Endodermal cell (in vitro differentiated cells): ENCODE measurements at regions not wholly inside any gene's neighbourhood (a gene's known extent, or its start where the extent isn't known, plus 50 kb on each side); places are given as distances from the start of the nearest gene placed in this dataset.
"Not testable (repeated sequence)": the region's sequence is repeated elsewhere in the genome, so short reads cannot be mapped to it uniquely, and the experiment has no call there.

Source experiments
- DNase-seq: peaks from one replicate; pipeline ENCODE4 v3.0.0-alpha.2; 2017
- H3K27ac ChIP-seq: 2 replicates; pipeline ENCODE4 v1.5.1; 2013; ENCODE audit warnings: mild to moderate bottlenecking, low read depth, low read length, moderate library complexity
- H3K27me3 ChIP-seq: 2 replicates; pipeline ENCODE4 v1.6.1; 2013; ENCODE audit warnings: mild to moderate bottlenecking, low read length, moderate library complexity; ENCODE audit not compliant: insufficient read depth, control insufficient read depth, poor library complexity, severe bottlenecking
- H3K36me3 ChIP-seq: 2 replicates; pipeline ENCODE4 v1.7.0; 2013; ENCODE audit warnings: mild to moderate bottlenecking, low read length, moderate library complexity; ENCODE audit not compliant: control insufficient read depth, insufficient read depth
- H3K4me1 ChIP-seq: one replicate; pipeline ENCODE4 v1.7.0; 2013; ENCODE audit warnings: low read length; ENCODE audit not compliant: control insufficient read depth, insufficient read depth
- H3K4me3 ChIP-seq: 2 replicates; pipeline ENCODE4 v1.5.1; 2013; ENCODE audit warnings: mild to moderate bottlenecking, low read length, moderate library complexity
- H3K9ac ChIP-seq: 2 replicates; pipeline ENCODE4 v1.6.1; 2013; ENCODE audit warnings: mild to moderate bottlenecking, low read length, moderate library complexity; ENCODE audit not compliant: poor library complexity, severe bottlenecking; ENCODE audit errors: extremely low read depth
- H3K9me3 ChIP-seq: 2 replicates; pipeline ENCODE4 v1.6.1; 2013; ENCODE audit warnings: mild to moderate bottlenecking, low read length, moderate library complexity; ENCODE audit not compliant: control insufficient read depth
- H3K27ac Mint-ChIP-seq: 2 replicates; pipeline ENCODE4 v1.8.0; 2020; ENCODE audit warnings: mixed read lengths
- H3K27me3 Mint-ChIP-seq: 2 replicates; pipeline ENCODE4 v1.8.0; 2021; ENCODE audit warnings: mild to moderate bottlenecking, mixed read lengths; ENCODE audit not compliant: insufficient read depth
- H3K36me3 Mint-ChIP-seq: 2 replicates; pipeline ENCODE4 v1.8.0; 2020; ENCODE audit warnings: low read depth, mixed read lengths
- H3K4me1 Mint-ChIP-seq: 2 replicates; pipeline ENCODE4 v1.8.0; 2020; ENCODE audit warnings: mixed read lengths
- H3K4me3 Mint-ChIP-seq: 2 replicates; pipeline ENCODE4 v1.8.0; 2020; ENCODE audit warnings: mild to moderate bottlenecking, moderate library complexity, mixed read lengths
- H3K9me3 Mint-ChIP-seq: 2 replicates; pipeline ENCODE4 v1.8.0; 2020; ENCODE audit warnings: mild to moderate bottlenecking, mixed read lengths
- WGBS, 2 experiments: methylation state at CpG; one replicate each; pipeline versions ENCODE4 v1.1.5 to v1.1.7; 2013; ENCODE audit warnings: missing lambda C conversion rate in 2 of 2, mixed read lengths in 1 of 2; ENCODE audit not compliant: insufficient coverage in 1 of 2, insufficient read length in 1 of 2; 5-methylcytosine and 5-hydroxymethylcytosine counted together
- TF ChIP-seq, protein P1 (sequence below): fragments of 200-600 bp; sonication (generic); conservative IDR thresholded peaks from 2 replicates; pipeline ENCODE4 v1.5.0; 2021; ENCODE audit warnings: antibody characterized with exemption, mild to moderate bottlenecking

DNA sequence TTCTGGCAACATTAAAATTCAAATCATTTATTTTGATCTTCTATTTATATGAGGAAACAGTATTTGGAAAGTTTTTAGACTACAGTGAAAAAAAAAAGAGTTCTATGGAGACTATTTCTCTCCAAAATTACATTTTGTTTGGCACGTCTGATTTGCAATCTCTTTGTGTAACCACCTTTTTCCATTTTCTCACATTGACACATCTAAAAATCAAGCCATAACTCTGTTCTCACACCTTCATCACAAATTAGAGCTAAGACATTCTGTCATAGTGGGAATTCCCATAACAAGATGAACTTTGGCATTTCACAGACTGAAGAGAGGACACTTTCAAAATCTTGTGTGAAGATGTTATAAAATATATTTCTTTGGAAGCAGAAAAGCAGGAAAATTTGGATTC lies 468.9 kb downstream of the GRIA2 start:
- Mint-ChIP-seq H3K27ac (no peak overlapping the region), H3K4me3 (no peak overlapping the region), H3K9me3 (peaks cover 16% of the 10 kb centered on the region), H3K4me1 (no peaks in the 10 kb centered on the region), H3K27me3 (no peaks in the 10 kb centered on the region), H3K36me3 (no peaks in the 10 kb centered on the region)
- H3K27me3 ChIP-seq, result no peaks in the 10 kb centered on the region
- WGBS, 2 experiments, result 89 to 96% methylated on average over 1 of the region's 1 CpG
- DNase-seq, result no peak
- TF ChIP-seq, protein P1, sequence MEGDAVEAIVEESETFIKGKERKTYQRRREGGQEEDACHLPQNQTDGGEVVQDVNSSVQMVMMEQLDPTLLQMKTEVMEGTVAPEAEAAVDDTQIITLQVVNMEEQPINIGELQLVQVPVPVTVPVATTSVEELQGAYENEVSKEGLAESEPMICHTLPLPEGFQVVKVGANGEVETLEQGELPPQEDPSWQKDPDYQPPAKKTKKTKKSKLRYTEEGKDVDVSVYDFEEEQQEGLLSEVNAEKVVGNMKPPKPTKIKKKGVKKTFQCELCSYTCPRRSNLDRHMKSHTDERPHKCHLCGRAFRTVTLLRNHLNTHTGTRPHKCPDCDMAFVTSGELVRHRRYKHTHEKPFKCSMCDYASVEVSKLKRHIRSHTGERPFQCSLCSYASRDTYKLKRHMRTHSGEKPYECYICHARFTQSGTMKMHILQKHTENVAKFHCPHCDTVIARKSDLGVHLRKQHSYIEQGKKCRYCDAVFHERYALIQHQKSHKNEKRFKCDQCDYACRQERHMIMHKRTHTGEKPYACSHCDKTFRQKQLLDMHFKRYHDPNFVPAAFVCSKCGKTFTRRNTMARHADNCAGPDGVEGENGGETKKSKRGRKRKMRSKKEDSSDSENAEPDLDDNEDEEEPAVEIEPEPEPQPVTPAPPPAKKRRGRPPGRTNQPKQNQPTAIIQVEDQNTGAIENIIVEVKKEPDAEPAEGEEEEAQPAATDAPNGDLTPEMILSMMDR, result no peak
- no peaks in the 10 kb centered on the region for H3K36me3 ChIP-seq
- H3K4me3 ChIP-seq, result no peak overlapping the region
- H3K4me1 ChIP-seq, result no peaks in the 10 kb centered on the region
- H3K9me3 ChIP-seq, result no peaks in the 10 kb centered on the region
- H3K27ac ChIP-seq, result no peak overlapping the region
- H3K9ac ChIP-seq, result no peak overlapping the region

DNA sequence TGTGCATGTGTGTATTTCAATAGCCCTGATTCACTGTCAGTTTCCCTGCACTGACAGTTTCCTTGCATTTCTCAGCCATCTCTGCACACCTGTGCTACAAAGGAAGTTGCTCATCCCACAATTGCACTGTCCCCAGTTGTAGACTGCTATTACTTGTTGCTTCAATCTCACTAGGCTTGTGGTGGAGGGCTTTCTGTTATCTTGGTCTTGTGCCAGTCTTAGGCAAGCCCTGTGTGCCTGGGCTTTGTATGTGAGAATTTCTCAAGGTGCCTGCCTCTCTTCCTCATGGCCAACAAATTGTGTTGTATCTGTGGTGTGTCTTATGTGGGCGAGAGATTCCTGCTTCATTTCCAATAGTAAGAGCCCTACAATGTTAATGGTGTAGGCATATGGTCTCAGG lies 467.4 kb downstream of the GRIA2 start:
- 88% methylated on average over 1 of the region's 1 CpG; no CpG with 5 or more reads in 1 of the 2 experiments for WGBS, 2 experiments
- no peaks in the 10 kb centered on the region for H3K4me1 Mint-ChIP-seq

DNA sequence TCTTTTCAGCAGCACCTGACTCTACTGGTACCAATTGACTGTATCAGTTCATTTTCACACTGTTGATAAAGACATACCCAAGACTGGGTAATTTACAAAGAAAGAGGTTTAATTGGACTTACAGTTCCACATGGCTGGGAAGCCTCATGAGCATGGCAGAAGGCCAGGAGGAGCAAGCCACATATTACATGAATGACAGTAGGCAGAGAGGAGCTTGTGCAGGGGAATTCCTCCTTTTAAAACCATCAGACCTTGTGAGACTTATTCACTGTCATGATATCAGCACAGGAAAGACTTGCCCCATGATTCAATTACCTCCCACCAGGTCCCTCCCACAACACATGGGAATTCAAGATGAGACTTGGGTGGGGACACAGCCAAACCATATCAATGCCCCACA lies 458.8 kb downstream of the GRIA2 start:
- not testable (repeated sequence) for H3K36me3 Mint-ChIP-seq, H3K9ac ChIP-seq, H3K27ac Mint-ChIP-seq, H3K4me3 Mint-ChIP-seq, H3K4me1 ChIP-seq, H3K4me1 Mint-ChIP-seq, H3K27me3 Mint-ChIP-seq, H3K27ac ChIP-seq, H3K4me3 ChIP-seq, DNase-seq, H3K27me3 ChIP-seq, H3K36me3 ChIP-seq
- H3K9me3 Mint-ChIP-seq, result peaks cover 25% of the 10 kb centered on the region
- H3K9me3 ChIP-seq, result peaks cover 10% of the 10 kb centered on the region

More for the DNA sequence above, 467.4 kb downstream of the GRIA2 start:
- Histone ChIP-seq H3K4me3 (no peak overlapping the region), H3K27me3 (no peaks in the 10 kb centered on the region), H3K9me3 (no peaks in the 10 kb centered on the region), H3K4me1 (no peaks in the 10 kb centered on the region), H3K9ac (no peak overlapping the region), H3K27ac (no peak overlapping the region), H3K36me3 (no peaks in the 10 kb centered on the region)
- TF ChIP-seq, protein P1, result no peak
- Mint-ChIP-seq H3K27me3 (no peaks in the 10 kb centered on the region), H3K9me3 (peaks cover 13% of the 10 kb centered on the region), H3K4me3 (no peak overlapping the region), H3K36me3 (no peaks in the 10 kb centered on the region), H3K27ac (no peak overlapping the region)
- no peak for DNase-seq

DNA sequence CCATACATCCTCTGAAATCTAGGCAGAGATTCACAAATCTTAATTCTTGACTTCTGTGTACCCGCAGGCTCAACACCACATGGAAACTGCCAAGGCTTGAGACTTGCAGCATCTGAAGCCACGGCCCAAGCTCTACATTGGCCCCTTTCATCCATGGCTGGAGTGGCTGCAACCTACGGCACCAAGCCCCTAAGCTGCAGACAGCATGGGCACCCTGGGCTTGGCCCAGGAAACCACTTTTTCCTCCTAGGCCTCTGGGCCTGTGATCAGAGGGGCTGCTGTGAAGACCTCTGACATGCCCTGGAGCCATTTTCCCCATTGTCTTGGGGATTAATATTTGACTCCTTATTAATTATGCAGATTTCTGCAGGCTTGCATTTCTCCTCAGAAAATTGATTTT lies 457.9 kb downstream of the GRIA2 start:
- no peak overlapping the region for H3K27ac Mint-ChIP-seq
- TF ChIP-seq, protein P1, result no peak
- H3K36me3 ChIP-seq, result no peaks in the 10 kb centered on the region
- peaks cover 25% of the 10 kb centered on the region for H3K9me3 Mint-ChIP-seq
- no peaks in the 10 kb centered on the region for H3K4me1 Mint-ChIP-seq
- H3K9ac ChIP-seq, result no peak overlapping the region
- no peak overlapping the region for H3K4me3 ChIP-seq
- H3K27me3 Mint-ChIP-seq, result no peaks in the 10 kb centered on the region
- no peak overlapping the region for H3K4me3 Mint-ChIP-seq
- no peaks in the 10 kb centered on the region for H3K27me3 ChIP-seq
- no peaks in the 10 kb centered on the region for H3K4me1 ChIP-seq
- 87 to 88% methylated on average over 3 of the region's 3 CpGs for WGBS, 2 experiments
- H3K27ac ChIP-seq, result no peak overlapping the region
- no peak for DNase-seq
- H3K9me3 ChIP-seq, result peaks cover 10% of the 10 kb centered on the region
- H3K36me3 Mint-ChIP-seq, result peaks cover 3% of the 10 kb centered on the region
